Activated naive CD8-positive, alpha-beta T cell treated with anti-CD3 and anti-CD28 coated beads, Interleukin-2, amount 10 ng/mL, durations not matched to agents 7 days and 5 days (primary cell): ENCODE measurements at regions not wholly inside any gene's neighbourhood (a gene's known extent, or its start where the extent isn't known, plus 50 kb on each side); places are given as distances from the start of the nearest gene placed in this dataset.

Experiments used
- ATAC-seq: fragments of 150-1000 bp; cut with Tn5 transposase; one replicate; pipeline ENCODE4 v1.10.0; 2021; ENCODE audit warnings: low read depth, moderate library complexity
- POLR2A ChIA-PET: fragments of 350-600 bp; sonication (Branson Sonifier 250); formaldehyde crosslinking; loops from one replicate; lab custom pipeline; 2021; ENCODE audit warnings: antibody characterized with exemption; lab: Charles Lee
- DNase-seq: peaks from one replicate; pipeline ENCODE4 v3.0.0; 2021
- H3K27ac Mint-ChIP-seq: one replicate; pipeline ENCODE4 v1.8.0; 2022; ENCODE audit warnings: mild to moderate bottlenecking, mixed read lengths
- H3K27me3 Mint-ChIP-seq: one replicate; pipeline ENCODE4 v1.8.0; 2022; ENCODE audit warnings: mild to moderate bottlenecking, moderate library complexity, mixed read lengths
- H3K36me3 Mint-ChIP-seq: one replicate; pipeline ENCODE4 v1.8.0; 2021; ENCODE audit warnings: mild to moderate bottlenecking, mixed read lengths
- H3K4me1 Mint-ChIP-seq: one replicate; pipeline ENCODE4 v1.8.0; 2021; ENCODE audit warnings: mixed read lengths
- H3K4me3 Mint-ChIP-seq: one replicate; pipeline ENCODE4 v1.8.0; 2022; ENCODE audit warnings: mild to moderate bottlenecking, moderate library complexity, mixed read lengths
- H3K9me3 Mint-ChIP-seq: one replicate; pipeline ENCODE4 v1.8.0; 2021; ENCODE audit warnings: mixed read lengths

DNA sequence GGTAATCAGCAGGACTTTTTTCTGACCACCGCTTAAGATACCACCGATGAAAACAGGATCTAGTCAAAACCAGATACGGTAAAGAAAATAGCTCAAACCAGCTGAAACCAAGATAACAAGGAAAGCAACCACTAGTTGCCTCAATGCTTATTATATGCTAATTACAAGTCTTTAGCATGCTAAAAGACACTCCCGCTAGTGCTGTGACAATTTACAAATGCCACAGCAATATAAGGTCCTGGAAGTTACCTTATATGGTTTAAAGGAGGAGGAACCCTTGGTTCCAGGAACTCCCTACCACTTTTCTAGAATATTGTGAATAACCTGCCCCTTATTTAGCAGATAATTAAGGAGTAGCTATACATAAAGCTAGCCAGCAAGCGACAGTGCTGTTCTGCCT, 976.4 kb upstream of the SEL1L start:
- Mint-ChIP-seq H3K27ac (no peak overlapping the region), H3K4me3 (no peak overlapping the region), H3K27me3 (no peaks in the 10 kb centered on the region), H3K9me3 (no peaks in the 10 kb centered on the region), H3K36me3 (no peaks in the 10 kb centered on the region), H3K4me1 (no peaks in the 10 kb centered on the region)
- POLR2A ChIA-PET, result no interaction called here
- ATAC-seq (no peak), DNase-seq (no peak)

DNA sequence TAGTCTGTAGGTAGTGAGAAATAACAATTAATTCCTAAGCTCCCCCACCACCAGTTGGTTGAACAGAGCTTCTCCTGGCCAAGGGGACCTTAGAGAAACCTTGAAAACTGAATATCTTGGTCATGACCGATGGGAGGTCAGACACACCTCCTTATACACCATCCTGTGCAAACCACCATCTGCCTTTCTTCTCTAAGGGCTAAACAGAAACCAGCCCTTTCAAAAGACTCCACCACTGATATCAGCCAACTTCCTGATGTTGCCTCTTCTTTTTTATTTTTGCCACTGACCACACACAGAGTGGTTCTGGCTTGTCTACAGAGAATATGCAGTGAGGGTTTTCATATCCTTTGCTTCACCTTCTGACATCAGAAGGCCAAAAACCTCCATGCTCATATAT, 977.7 kb upstream of the SEL1L start:
- ATAC-seq (no peak), DNase-seq (no peak)
- Mint-ChIP-seq H3K36me3 (no peaks in the 10 kb centered on the region), H3K27me3 (no peaks in the 10 kb centered on the region), H3K9me3 (no peaks in the 10 kb centered on the region), H3K27ac (no peak overlapping the region), H3K4me1 (no peaks in the 10 kb centered on the region), H3K4me3 (no peak overlapping the region)
- POLR2A ChIA-PET, result no interaction called here

DNA sequence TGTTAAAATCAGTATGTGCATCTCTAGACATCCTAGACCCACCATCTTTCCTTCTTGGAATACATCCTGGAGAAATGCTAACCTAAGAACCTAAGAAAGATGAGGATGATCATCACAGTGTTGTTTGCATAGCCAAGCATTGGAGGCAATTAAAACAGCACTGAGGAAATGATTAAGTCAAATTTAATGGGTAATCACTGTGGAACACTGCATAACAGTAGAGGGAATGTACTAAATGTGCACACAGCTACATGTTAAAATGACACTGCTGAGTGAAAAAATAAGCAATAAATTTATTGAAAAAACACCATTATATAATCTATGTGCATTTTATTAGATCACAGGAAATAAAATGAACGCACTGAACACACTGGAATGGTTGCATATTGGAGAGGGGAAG, 987.1 kb upstream of the SEL1L start:
- no peak overlapping the region for H3K4me3 Mint-ChIP-seq
- POLR2A ChIA-PET, result no interaction called here

GRCh38 chr14:82521191-82521590, 987.5 kb upstream of the SEL1L start:
- POLR2A ChIA-PET, result no interaction called here
- DNase-seq, result no peak
- no peaks in the 10 kb centered on the region for H3K4me1 Mint-ChIP-seq
- no peak for ATAC-seq
- H3K27ac Mint-ChIP-seq, result no peak overlapping the region
- H3K27me3 Mint-ChIP-seq, result no peaks in the 10 kb centered on the region
- no peak overlapping the region for H3K4me3 Mint-ChIP-seq
- H3K9me3 Mint-ChIP-seq, result peaks cover 6% of the 10 kb centered on the region
- no peaks in the 10 kb centered on the region for H3K36me3 Mint-ChIP-seq

More for the DNA sequence above, 987.1 kb upstream of the SEL1L start:
- Mint-ChIP-seq H3K27ac (no peak overlapping the region), H3K9me3 (peaks cover 6% of the 10 kb centered on the region), H3K36me3 (no peaks in the 10 kb centered on the region), H3K27me3 (no peaks in the 10 kb centered on the region), H3K4me1 (no peaks in the 10 kb centered on the region)
- ATAC-seq, result no peak
- no peak for DNase-seq

- H3K27ac Mint-ChIP-seq, result no peak overlapping the region
- POLR2A ChIA-PET, result no interaction called here
- no peak for ATAC-seq
- H3K4me1 Mint-ChIP-seq, result no peaks in the 10 kb centered on the region
- no peak for DNase-seq
- no peaks in the 10 kb centered on the region for H3K36me3 Mint-ChIP-seq
- no peaks in the 10 kb centered on the region for H3K27me3 Mint-ChIP-seq
- H3K4me3 Mint-ChIP-seq, result no peak overlapping the region
- H3K9me3 Mint-ChIP-seq, result peaks cover 14% of the 10 kb centered on the region
Observed at GRCh38 chr14:82528016-82528415, 994.4 kb upstream of the SEL1L start.

- peaks cover 6% of the 10 kb centered on the region for H3K9me3 Mint-ChIP-seq
- no peak for ATAC-seq
- H3K36me3 Mint-ChIP-seq, result no peaks in the 10 kb centered on the region
- no peaks in the 10 kb centered on the region for H3K4me1 Mint-ChIP-seq
- POLR2A ChIA-PET, result no interaction called here
- no peaks in the 10 kb centered on the region for H3K27me3 Mint-ChIP-seq
- DNase-seq, result no peak
- no peak overlapping the region for H3K4me3 Mint-ChIP-seq
- H3K27ac Mint-ChIP-seq, result no peak overlapping the region
Observed at GRCh38 chr14:82533351-82533750, 999.7 kb upstream of the SEL1L start.

DNA sequence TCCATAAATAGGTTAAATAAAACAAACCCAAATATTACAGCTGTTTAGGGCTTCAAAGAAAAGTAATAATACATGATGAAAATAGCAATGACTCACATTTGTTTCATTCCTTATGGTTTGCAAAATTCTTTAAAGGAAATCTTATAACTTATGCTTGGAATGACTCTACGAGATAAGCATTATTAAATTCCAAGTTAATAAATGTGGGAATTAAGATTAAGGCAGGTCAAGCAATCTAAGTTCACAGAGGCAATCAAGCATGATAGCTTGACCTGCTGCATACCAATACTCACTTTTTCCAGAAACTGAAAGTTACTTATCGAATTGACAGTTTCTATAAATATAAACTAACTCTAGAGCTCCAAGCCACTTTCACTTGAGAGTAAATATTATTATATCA, 1002.9 kb upstream of the SEL1L start:
- Mint-ChIP-seq H3K27ac (no peak overlapping the region), H3K27me3 (no peaks in the 10 kb centered on the region), H3K36me3 (no peaks in the 10 kb centered on the region), H3K9me3 (peaks cover 5% of the 10 kb centered on the region), H3K4me1 (no peaks in the 10 kb centered on the region), H3K4me3 (no peak overlapping the region)
- ATAC-seq, result no peak
- no peak for DNase-seq
- POLR2A ChIA-PET, result no interaction called here

DNA sequence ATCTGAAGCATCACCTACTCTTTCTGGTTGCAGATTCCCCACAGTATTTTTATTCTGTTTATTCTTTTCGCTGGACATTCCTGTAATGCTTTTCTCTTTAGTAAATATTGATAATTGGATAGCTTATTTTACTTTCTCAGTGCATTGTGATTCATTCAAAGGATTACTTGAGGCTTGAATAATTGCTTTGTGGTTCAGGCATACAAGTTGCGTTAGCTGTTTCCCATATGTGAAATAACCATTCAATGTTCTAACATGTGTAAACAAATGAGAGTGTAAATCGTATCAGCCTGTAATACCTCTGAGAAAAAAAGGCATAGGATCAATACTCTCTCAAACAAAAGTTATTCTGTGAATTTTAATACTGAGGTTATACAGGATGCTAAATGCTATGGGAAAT, 1004.2 kb upstream of the SEL1L start:
- POLR2A ChIA-PET, result no interaction called here
- Mint-ChIP-seq H3K27me3 (no peaks in the 10 kb centered on the region), H3K4me3 (no peak overlapping the region), H3K36me3 (no peaks in the 10 kb centered on the region), H3K4me1 (no peaks in the 10 kb centered on the region), H3K9me3 (peaks cover 7% of the 10 kb centered on the region), H3K27ac (no peak overlapping the region)
- no peak for ATAC-seq
- DNase-seq, result no peak

DNA sequence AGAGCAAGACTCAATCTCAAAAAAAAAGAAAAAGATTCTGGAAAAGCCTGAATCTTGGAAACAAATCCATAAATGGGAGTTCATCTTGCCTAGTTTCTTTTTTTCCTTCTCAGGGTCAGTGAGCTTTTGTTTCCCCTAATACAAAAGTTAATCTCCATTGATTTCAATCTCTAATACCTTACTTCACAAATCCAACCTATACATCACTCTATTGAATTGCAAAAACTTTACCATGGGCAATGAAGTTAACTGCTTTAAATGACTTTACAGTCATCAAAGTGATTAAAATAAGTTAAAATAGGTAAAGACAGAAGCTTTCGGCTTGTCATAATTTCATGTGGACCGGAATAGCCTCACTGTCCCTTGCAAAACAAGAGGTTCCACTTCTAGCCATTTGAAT, 1012.7 kb upstream of the SEL1L start:
- H3K27me3 Mint-ChIP-seq, result no peaks in the 10 kb centered on the region
- POLR2A ChIA-PET, result no interaction called here
- peaks cover 1% of the 10 kb centered on the region for H3K9me3 Mint-ChIP-seq
- H3K27ac Mint-ChIP-seq, result no peak overlapping the region
- ATAC-seq (no peak), DNase-seq (no peak)
- H3K4me3 Mint-ChIP-seq, result no peak overlapping the region
- no peaks in the 10 kb centered on the region for H3K4me1 Mint-ChIP-seq
- H3K36me3 Mint-ChIP-seq, result no peaks in the 10 kb centered on the region

DNA sequence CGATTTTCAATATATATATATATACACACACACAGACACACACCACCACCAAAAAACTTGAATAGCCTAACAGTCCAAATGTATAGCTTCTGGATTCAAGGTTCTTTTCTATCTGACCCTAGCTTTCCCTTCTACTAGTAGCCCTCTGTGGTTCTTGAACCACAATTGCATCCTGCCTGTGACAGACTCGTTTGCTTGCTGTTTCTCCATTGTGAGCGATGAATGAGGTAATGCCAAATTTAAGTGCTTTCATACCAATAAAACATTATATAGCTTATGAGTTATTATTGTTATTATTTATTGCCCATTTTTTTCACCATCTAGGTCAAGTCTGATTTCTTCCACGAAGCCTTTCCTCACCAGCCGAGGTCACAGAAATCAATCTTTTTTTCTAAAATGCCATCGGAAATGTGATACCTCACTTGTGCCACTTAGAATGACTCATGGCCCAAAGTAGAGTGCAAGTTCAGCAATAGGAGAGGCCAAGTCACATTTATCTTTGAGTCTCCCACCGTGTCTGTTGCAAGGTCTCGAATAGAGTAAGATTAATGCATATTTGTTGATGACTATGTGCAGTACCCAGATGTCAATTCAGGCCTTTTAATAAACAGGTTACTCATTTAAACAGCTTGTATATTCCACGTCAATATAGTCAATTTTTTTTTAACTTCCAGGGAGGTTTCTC, 1015.8 kb upstream of the SEL1L start:
- H3K27me3 Mint-ChIP-seq, result no peaks in the 10 kb centered on the region
- POLR2A ChIA-PET, result no interaction called here
- no peak overlapping the region for H3K4me3 Mint-ChIP-seq
- H3K9me3 Mint-ChIP-seq, result peaks cover 3% of the 10 kb centered on the region
- DNase-seq, result no peak
- ATAC-seq, result no peak
- no peaks in the 10 kb centered on the region for H3K36me3 Mint-ChIP-seq
- H3K27ac Mint-ChIP-seq, result no peak overlapping the region
- H3K4me1 Mint-ChIP-seq, result no peaks in the 10 kb centered on the region

GRCh38 chr14:82562881-82563280, 1029.2 kb upstream of the SEL1L start:
- ATAC-seq (no peak), DNase-seq (no peak)
- Mint-ChIP-seq H3K4me1 (no peaks in the 10 kb centered on the region), H3K9me3 (peaks cover 8% of the 10 kb centered on the region), H3K4me3 (no peak overlapping the region), H3K36me3 (no peaks in the 10 kb centered on the region), H3K27me3 (no peaks in the 10 kb centered on the region), H3K27ac (no peak overlapping the region)
- POLR2A ChIA-PET, result no interaction called here

GRCh38 chr14:82565825-82566224, 1032.2 kb upstream of the SEL1L start:
- ATAC-seq, result no peak
- POLR2A ChIA-PET, result no interaction called here

DNA sequence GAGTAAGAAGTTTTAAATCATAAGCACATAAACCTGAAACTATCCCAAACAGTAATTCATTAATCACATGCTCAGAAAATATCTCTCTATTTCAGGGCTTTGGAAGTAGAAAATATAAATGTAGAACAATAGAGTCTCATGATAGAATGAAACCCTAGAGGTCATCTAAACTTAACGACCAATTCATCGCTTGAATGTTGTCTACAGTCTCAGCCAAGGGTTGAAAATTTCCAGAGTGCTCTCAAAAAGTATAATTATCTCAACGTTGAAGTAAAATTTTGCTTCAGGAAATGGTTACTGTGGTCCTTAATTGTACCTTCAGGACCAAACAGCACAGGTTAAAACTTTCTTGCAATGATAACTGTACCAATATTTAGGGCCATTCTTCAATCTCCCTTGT, 1053.6 kb upstream of the SEL1L start:
- DNase-seq, result no peak
- H3K4me1 Mint-ChIP-seq, result no peaks in the 10 kb centered on the region

More at GRCh38 chr14:82565825-82566224, 1032.2 kb upstream of the SEL1L start:
- Mint-ChIP-seq H3K27me3 (no peaks in the 10 kb centered on the region), H3K9me3 (peaks cover 10% of the 10 kb centered on the region), H3K27ac (no peak overlapping the region), H3K4me3 (no peak overlapping the region), H3K36me3 (no peaks in the 10 kb centered on the region), H3K4me1 (no peaks in the 10 kb centered on the region)
- no peak for DNase-seq

DNA sequence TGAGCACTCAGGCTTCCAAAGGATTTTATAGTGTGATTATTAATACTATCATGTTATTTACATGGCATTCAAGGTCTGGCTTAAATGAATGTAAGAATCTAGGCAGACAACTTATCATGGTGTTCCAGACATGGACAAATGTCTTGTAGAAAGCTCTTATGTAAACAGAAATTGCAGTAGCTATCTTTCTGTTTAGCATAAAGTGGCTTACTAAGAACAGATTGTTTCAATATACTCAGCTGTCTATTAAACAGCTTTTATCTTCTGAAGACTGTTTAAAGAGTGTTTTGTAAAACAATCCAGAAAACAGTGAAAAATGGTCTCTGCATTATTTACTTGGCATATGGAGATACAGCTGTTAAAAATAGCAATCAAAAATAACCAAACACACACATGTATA, 1061.8 kb upstream of the SEL1L start:
- no peak overlapping the region for H3K4me3 Mint-ChIP-seq
- H3K27me3 Mint-ChIP-seq, result no peaks in the 10 kb centered on the region
- no peaks in the 10 kb centered on the region for H3K36me3 Mint-ChIP-seq
- ATAC-seq (no peak), DNase-seq (no peak)
- no peak overlapping the region for H3K27ac Mint-ChIP-seq
- no peaks in the 10 kb centered on the region for H3K4me1 Mint-ChIP-seq
- H3K9me3 Mint-ChIP-seq, result peaks cover 3% of the 10 kb centered on the region
- POLR2A ChIA-PET, result no interaction called here

More for the DNA sequence above, 1053.6 kb upstream of the SEL1L start:
- Mint-ChIP-seq H3K27me3 (no peaks in the 10 kb centered on the region), H3K9me3 (peaks cover 5% of the 10 kb centered on the region), H3K36me3 (no peaks in the 10 kb centered on the region), H3K4me3 (no peak overlapping the region), H3K27ac (no peak overlapping the region)
- ATAC-seq, result no peak
- POLR2A ChIA-PET, result no interaction called here

DNA sequence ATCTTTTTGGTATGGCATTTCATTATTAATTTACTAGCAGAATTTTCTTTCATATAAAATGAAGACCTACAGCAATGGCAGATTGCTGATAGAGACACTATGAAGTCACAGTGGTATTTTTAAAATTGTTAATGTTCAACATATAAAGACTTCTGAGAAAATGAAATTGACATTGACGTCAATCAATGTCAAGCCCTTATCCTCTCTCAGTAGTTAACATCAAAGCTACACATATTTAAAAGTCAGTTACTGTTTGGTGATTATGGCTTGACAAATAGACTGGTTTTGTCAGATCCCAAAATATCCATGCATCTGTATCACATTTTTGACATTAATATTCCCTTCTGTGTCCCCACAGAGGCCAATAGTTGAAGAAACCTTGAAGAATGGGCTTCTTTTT, 1069.1 kb upstream of the SEL1L start:
- no peaks in the 10 kb centered on the region for H3K27me3 Mint-ChIP-seq
- H3K27ac Mint-ChIP-seq, result no peak overlapping the region
- no peak for DNase-seq
- no peaks in the 10 kb centered on the region for H3K36me3 Mint-ChIP-seq
- POLR2A ChIA-PET, result no interaction called here
- no peaks in the 10 kb centered on the region for H3K4me1 Mint-ChIP-seq
- no peak for ATAC-seq
- no peak overlapping the region for H3K4me3 Mint-ChIP-seq
- peaks cover 6% of the 10 kb centered on the region for H3K9me3 Mint-ChIP-seq
